Small intestine (tissue), 7 donors: ENCODE measurements at regions not wholly inside any gene's neighbourhood (a gene's known extent, or its start where the extent isn't known, plus 50 kb on each side); places are given as distances from the start of the nearest gene placed in this dataset.

Source experiments
- DNase-seq, 2 donors: peaks; one replicate each; pipeline versions ENCODE4 v3.0.0 to v3.0.0-alpha.2; 2013
- FAIRE-seq: peaks from 2 replicates; lab custom pipeline; 2012; peaks lifted over from hg19 to GRCh38; lab: Jason Lieb, UNC
- H3K27ac ChIP-seq, 3 donors: one replicate each; pipeline ENCODE4 v1.5.1; 2013; ENCODE audit warnings: low read length in 2 of 3, mild to moderate bottlenecking in 2 of 3, control low read depth in 1 of 3, inconsistent platforms in 1 of 3, low read depth in 1 of 3, moderate library complexity in 1 of 3
- H3K27me3 ChIP-seq, 3 donors: one replicate each; pipeline ENCODE4 v1.6.1; 2013; ENCODE audit warnings: low read length in 3 of 3, inconsistent platforms in 1 of 3; ENCODE audit not compliant: control insufficient read depth in 3 of 3, insufficient read depth in 3 of 3
- H3K36me3 ChIP-seq, 3 donors: one replicate each; pipeline ENCODE4 v1.6.1; 2013; ENCODE audit warnings: low read length in 3 of 3, inconsistent platforms in 1 of 3, low read depth in 1 of 3, mild to moderate bottlenecking in 1 of 3, moderate library complexity in 1 of 3; ENCODE audit not compliant: control insufficient read depth in 3 of 3, insufficient read depth in 2 of 3
- H3K4me1 ChIP-seq, 3 donors: one replicate each; pipeline ENCODE4 v1.6.1; 2013; ENCODE audit warnings: low read length in 2 of 3, inconsistent platforms in 1 of 3, low read depth in 1 of 3, mild to moderate bottlenecking in 1 of 3, moderate library complexity in 1 of 3; ENCODE audit not compliant: control insufficient read depth in 3 of 3, insufficient read depth in 2 of 3
- H3K4me3 ChIP-seq, 3 donors: one replicate each; pipeline ENCODE4 v1.5.1; 2013; ENCODE audit warnings: low read length in 3 of 3, control low read depth in 1 of 3, inconsistent platforms in 1 of 3, low read depth in 1 of 3, mild to moderate bottlenecking in 1 of 3, moderate library complexity in 1 of 3
- H3K9me3 ChIP-seq, 2 donors: one replicate each; pipeline ENCODE4 v1.6.1; 2013; ENCODE audit warnings: low read depth in 1 of 2, low read length in 1 of 2; ENCODE audit not compliant: control insufficient read depth in 2 of 2, insufficient read depth in 1 of 2
- WGBS, 3 donors: extraction: QIAGEN DNeasy Blood & Tissue Kit; methylation state at CpG; one replicate each; pipeline ENCODE4 v1.1.7; 2013; 5-methylcytosine and 5-hydroxymethylcytosine counted together
- donor health status: healthy with polysubstance abuse.
- donor health status: control.
- donor health status: control.
- donor health status: Bipolar disorder and iron deficiency.
- donor health status: healthy.

GRCh38 chr18:41545091-41545888 lies 409.7 kb upstream of the PIK3C3 start:
- FAIRE-seq (no peak), DNase-seq (no peak)
- Histone ChIP-seq H3K4me1 (no peaks in the 10 kb centered on the region), H3K4me3 (no peak overlapping the region), H3K27ac (no peak overlapping the region), H3K27me3 (no peaks in the 10 kb centered on the region), H3K36me3 (no peaks in the 10 kb centered on the region), H3K9me3 (no peaks in the 10 kb centered on the region)
- WGBS, 3 donors, result 34 to 64% (median 43%) methylated on average over 2 of the region's 2 CpGs

GRCh38 chr18:41543815-41544214 lies 411.2 kb upstream of the PIK3C3 start:
- no peak for DNase-seq

GRCh38 chr18:41540237-41540871 lies 414.7 kb upstream of the PIK3C3 start:
- Histone ChIP-seq H3K4me1 (no peaks in the 10 kb centered on the region), H3K9me3 (no peaks in the 10 kb centered on the region), H3K36me3 (no peaks in the 10 kb centered on the region), H3K27me3 (no peaks in the 10 kb centered on the region), H3K4me3 (no peak overlapping the region), H3K27ac (no peak overlapping the region)
- FAIRE-seq, result no peak
- no peak for DNase-seq
- WGBS, 3 donors, result 63 to 82% (median 67%) methylated on average over 3 of the region's 3 CpGs

More at GRCh38 chr18:41543815-41544214, 411.2 kb upstream of the PIK3C3 start:
- FAIRE-seq, result no peak
- no peaks in the 10 kb centered on the region for H3K36me3 ChIP-seq
- H3K27me3 ChIP-seq, result no peaks in the 10 kb centered on the region
- no peaks in the 10 kb centered on the region for H3K9me3 ChIP-seq
- H3K27ac ChIP-seq, result no peak overlapping the region
- WGBS, 3 donors, result 56 to 79% (median 73%) methylated on average over 1 of the region's 1 CpG
- no peak overlapping the region for H3K4me3 ChIP-seq
- H3K4me1 ChIP-seq, result no peaks in the 10 kb centered on the region

- FAIRE-seq (no peak), DNase-seq (no peak)
- no peaks in the 10 kb centered on the region for H3K27me3 ChIP-seq
- H3K36me3 ChIP-seq, result no peaks in the 10 kb centered on the region
- no peaks in the 10 kb centered on the region for H3K9me3 ChIP-seq
- H3K4me3 ChIP-seq, result no peak overlapping the region
- H3K4me1 ChIP-seq, result no peaks in the 10 kb centered on the region
- 88 to 90% (median 90%) methylated on average over 2 of the region's 2 CpGs for WGBS, 3 donors
- no peak overlapping the region for H3K27ac ChIP-seq
Observed at GRCh38 chr18:41538751-41539150, 416.3 kb upstream of the PIK3C3 start.

- H3K27me3 ChIP-seq, result no peaks in the 10 kb centered on the region
- no peaks in the 10 kb centered on the region for H3K9me3 ChIP-seq
- H3K4me1 ChIP-seq, result no peaks in the 10 kb centered on the region
- H3K36me3 ChIP-seq, result no peaks in the 10 kb centered on the region
- H3K4me3 ChIP-seq, result no peak overlapping the region
- FAIRE-seq (no peak), DNase-seq (no peak)
- 36 to 46% (median 41%) methylated on average over 3 of the region's 3 CpGs for whole genome bisulfite sequencing, 3 donors
- no peak overlapping the region for H3K27ac ChIP-seq
Observed at GRCh38 chr18:41537666-41538065, 417.4 kb upstream of the PIK3C3 start.

GRCh38 chr18:41532344-41533086 lies 422.5 kb upstream of the PIK3C3 start:
- 49 to 58% (median 57%) methylated on average over 6 of the region's 6 CpGs for WGBS, 3 donors
- Histone ChIP-seq H3K27ac (no peak overlapping the region), H3K9me3 (no peaks in the 10 kb centered on the region), H3K27me3 (no peaks in the 10 kb centered on the region), H3K36me3 (no peaks in the 10 kb centered on the region), H3K4me1 (no peaks in the 10 kb centered on the region), H3K4me3 (no peak overlapping the region)
- FAIRE-seq (no peak), DNase-seq (no peak)

- DNase-seq (no peak), FAIRE-seq (no peak)
- no peaks in the 10 kb centered on the region for H3K9me3 ChIP-seq
- no peaks in the 10 kb centered on the region for H3K36me3 ChIP-seq
- 86 to 87% (median 87%) methylated on average over 1 of the region's 1 CpG for WGBS, 3 donors
- H3K27ac ChIP-seq, result no peak overlapping the region
- H3K4me3 ChIP-seq, result no peak overlapping the region
- H3K4me1 ChIP-seq, result no peaks in the 10 kb centered on the region
- H3K27me3 ChIP-seq, result no peaks in the 10 kb centered on the region
Observed at GRCh38 chr18:41530970-41531369, 424.1 kb upstream of the PIK3C3 start.

GRCh38 chr18:41529093-41529492 lies 425.9 kb upstream of the PIK3C3 start:
- Histone ChIP-seq H3K4me3 (no peak overlapping the region), H3K9me3 (no peaks in the 10 kb centered on the region), H3K27ac (no peak overlapping the region), H3K36me3 (no peaks in the 10 kb centered on the region), H3K27me3 (no peaks in the 10 kb centered on the region), H3K4me1 (no peaks in the 10 kb centered on the region)
- DNase-seq, result no peak
- 89 to 94% (median 93%) methylated on average over 2 of the region's 2 CpGs for WGBS, 3 donors
- no peak for FAIRE-seq
